HG03135 (cell line): ENCODE measurements at regions not wholly inside any gene's neighbourhood (a gene's known extent, or its start where the extent isn't known, plus 50 kb on each side); places are given as distances from the start of the nearest gene placed in this dataset.
A peak's percentile ranks its signal among the peaks of the same experiment; 100 is the strongest.

ENCODE experiments used
- ATAC-seq: cut with Tn5 transposase; IDR thresholded peaks from one replicate; pipeline ENCODE4 v1.9.1; 2021; ENCODE audit warnings: mild to moderate bottlenecking, moderate library complexity; ENCODE audit not compliant: unreplicated experiment

DNA sequence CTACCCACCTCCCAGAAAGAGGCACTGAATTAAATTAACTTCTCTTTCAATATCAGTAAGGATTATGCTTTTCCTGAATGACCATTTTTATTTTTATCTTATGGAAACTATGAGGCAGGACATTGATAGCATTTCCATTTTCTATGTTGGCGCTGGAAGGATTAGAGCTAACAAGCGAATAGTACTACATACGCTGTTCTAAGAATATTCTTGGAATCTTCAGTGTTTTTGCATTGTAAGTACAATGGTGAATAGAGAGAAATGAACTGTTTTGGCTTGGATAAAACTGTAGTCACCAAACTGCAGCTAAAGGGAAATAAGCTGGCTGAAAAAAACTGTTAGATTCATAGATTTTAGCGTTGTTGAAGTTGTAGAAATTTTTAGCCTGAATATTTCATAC lies 779.0 kb upstream of the ADGRL4 start:
- ATAC-seq, result no peak

DNA sequence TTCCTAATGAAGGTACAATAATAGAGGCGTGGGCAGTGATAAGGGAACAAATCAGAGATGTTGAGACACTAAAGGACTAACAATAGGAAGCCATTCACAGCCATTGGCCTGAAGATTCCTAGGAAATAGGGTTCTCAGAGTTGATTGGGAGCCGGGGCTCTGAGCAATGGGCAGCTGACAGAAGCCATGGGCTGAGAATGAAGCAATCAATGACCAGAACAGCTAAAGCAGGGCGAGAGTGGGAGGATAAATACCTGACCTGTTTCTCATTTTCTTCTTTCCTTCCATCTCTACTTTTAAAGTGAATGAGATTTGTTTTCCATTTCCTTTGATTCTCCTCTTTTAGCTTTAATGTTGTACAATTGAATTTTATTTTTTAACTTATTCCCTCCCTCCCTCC lies 774.7 kb upstream of the ADGRL4 start:
- ATAC-seq, result no peak

DNA sequence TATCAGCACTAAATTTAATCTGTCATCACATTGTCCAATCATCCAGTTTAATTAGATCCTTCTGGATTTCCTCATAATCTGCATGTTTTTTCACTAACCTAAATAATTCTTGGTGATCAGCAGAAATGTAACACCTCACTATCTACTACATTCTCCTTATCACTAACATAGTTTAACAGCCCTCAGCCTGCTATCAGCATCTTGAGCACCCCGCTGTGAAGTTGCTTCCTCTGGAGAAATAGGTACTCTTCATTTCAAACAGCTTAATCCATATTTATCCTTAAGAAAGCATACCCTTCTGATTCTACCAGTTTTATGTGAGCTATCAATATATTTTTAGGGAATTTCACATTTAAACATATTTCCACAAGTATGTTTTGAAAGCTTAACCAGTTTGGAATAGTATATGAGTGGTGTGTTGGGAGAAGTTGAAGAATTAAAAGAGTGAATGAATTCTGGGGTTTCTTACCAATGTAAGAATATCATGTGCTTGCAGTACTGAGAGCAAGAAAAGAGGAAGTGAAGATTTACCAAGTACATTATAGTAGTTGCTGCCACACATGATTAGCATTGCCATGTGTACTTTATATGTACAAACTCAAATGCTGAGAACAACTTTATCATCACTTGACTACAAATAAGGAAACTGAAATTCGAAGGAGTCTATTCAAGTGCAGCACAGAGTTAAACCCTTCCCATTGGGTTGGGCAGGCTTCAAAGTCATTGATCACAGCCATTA lies 771.1 kb upstream of the ADGRL4 start:
- peak; percentile 100 for ATAC-seq

DNA sequence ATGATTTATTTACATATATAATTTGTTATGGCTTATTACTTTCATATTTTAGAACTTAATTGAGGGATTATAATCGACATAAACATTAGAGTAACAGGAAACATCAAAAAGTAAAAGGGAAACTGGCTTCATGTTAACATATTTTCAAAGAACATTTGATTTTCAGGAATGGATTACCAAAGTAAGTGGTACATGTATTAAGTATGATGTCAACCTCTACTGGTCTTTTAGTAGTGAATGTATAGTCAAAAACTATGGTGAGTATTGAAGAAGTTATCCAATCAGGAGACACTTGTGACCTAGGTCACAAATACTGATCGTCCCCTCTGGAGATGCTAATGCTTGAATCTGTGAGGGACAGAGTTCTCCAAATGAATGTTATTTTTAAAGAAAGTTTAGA lies 768.9 kb upstream of the ADGRL4 start:
- ATAC-seq, result no peak

DNA sequence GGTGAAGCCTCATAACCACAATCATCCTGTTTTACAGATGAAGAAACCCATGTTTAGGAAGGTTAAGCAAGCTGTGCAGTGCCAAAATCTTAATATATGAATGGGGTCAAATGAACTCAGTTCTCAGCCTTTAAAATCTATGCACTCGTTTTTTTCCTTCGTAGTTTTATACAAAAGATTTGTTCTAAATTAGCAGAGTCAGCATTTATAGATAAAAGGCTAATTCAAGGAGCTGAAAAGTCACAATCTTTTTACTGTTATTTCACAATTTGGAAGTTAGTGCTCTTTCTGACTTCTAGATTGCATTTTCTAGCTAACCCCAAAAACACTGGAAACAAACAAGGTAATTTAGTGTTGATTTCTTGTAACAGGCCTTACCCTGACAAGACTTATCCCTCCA lies 766.9 kb upstream of the ADGRL4 start:
- no peak for ATAC-seq

DNA sequence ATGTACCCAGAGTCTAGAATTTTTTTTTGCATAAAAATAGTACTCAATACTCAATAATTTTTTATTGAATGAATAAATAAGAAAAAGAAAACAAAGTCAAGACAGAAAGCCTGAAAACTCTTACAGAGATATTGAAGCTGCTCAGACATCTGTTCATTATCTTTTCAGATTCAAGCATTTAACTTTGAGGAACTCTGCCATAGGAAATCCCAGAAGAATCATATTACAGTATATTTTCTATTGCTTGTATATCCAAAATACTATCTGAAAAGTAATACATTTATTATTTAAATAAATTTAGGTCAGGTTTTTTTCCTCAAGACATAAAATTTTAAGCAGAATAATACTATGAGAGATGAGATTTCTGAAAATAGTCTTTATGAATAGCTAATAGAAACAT lies 755.9 kb upstream of the ADGRL4 start:
- ATAC-seq, result no peak

DNA sequence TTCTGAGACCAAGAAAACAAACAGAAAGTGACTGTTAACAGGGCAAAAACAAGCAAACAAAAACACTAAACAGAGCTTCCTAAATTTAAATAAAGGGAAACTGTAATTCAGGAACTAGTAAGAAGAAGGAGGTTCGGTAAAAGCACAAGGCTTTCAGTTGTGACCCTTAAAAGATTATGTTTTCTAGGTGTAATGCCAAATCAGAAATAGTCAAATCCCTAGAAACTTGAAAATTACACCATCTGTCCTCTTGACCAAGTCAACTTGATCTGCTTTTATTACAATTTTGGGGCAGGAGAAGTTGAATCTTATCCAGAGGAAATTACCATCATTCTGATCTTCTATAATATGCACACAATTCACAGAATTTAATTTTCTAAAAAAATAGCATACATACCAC lies 754.0 kb upstream of the ADGRL4 start:
- no peak for ATAC-seq

DNA sequence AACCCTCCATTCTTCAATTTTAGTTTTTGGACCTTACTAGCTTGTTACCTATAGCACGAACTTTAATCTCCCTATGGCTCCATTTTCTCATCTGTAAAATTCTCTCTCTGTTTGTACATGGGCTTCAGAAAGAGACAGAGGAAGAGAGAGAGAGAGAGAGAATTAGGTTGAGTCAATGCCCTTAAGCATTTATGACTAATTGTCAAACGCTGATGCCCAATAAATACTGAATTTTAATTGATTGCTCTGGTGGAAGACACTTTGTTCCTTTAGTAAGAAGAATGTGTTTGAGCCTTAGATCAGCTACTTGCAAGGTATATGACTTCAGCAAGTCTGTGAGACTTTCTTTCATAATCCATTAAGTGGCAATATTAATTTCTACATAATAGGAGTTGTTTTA lies 743.1 kb upstream of the ADGRL4 start:
- no peak for ATAC-seq

DNA sequence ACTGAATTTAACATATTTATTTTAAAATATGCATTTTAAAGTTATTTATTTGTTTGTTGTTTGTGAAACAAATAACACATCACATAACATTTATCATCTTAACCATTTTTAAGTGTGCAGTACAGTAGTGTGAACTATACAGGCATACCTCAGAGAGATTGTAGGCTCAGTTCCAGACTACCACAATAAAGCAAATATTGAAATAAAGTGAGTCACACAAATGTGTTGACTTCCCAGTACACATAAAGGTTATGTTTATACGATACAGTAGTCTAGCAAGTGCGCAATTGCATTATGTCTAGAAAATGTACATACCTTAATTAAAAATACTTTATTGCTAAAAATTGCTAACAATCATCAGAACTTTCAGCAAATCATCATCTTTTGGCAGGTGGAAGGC lies 739.4 kb upstream of the ADGRL4 start:
- no peak for ATAC-seq

DNA sequence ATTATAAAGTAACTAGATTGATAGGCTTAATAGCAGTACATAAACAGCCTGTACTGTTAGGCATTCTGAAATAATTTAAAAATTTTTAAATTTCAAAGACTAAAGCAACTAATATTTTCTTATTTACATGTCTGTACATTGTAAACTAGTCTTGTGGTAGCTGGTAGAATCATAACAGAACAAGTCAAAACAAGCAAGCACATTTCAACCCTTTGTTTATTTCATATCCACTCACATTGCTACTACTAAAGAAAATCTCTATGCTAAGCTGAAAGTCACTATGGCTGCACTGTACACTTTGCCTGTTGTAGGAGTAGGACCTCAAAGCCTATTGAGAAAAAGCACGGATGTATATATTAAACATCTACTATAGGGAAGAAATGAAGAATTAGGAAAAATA lies 738.2 kb upstream of the ADGRL4 start:
- ATAC-seq, result no peak

DNA sequence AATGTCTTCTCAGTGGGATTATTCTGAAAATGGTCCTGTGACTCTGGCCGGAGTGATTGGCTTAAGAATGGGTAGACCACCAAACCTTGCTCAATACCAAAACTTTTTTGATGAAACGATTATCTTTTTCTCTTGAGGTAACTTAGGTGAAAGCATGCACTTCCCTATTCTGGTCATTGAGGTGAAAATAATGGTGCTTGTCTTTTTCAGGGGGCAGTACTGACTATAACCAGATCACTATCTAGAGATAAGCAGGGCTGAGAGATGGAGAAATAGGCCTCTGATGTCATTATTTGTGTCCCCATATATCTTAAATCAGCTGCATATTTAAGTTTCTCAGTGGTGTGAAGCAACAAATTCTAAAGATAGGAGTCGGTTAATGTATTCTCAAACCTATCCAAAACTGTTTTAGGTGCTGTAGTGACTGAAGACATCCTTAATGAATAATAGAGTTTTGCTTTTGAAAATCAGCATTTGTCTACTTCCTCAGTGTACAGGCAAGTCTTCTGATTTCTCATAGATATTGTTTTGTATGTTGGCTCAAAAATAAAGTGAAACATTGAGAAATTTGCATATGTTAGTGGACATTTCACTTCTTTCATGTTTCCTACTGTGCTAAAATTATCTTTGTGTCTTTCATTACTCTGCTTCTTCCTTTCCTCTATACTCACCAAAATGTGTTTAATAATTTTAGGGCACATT lies 735.3 kb upstream of the ADGRL4 start:
- peak; percentile 89 for ATAC-seq

DNA sequence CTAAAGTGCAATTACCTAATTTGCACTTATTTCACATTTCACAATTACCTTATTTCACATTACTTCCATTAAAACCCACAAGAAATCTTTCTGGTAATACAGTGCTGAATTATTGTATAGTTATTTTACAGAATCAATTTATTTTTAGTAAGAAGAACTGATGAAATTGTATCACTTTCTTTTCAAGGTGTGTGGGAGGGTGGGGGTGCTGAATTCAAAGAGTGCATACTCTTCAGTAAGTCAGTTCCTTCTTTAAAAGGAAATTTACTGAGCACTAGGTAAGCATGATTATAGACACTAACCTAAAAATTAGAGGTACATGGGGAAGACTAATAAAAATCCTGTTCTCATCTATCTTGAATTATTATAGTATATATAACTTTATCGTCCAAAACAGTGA lies 731.6 kb upstream of the ADGRL4 start:
- no peak for ATAC-seq

DNA sequence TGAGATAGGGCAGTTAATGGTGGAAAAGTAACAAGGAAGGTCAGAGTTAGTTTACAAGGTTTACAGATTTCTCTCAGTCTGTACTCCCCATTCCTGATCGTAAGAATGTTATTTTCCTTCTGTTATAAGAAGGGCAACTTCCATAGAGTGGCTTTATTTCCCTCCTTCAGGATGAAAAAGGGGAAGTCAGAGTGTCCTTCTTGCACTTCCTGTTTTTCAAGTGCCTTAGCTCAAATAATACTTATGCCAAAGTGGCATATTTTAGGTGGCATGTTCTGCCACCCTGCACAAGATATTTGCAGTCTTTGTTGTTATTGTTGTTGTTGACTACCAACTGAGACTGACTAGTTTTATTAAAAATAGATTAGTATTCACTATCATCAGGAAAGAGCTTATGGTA lies 730.7 kb upstream of the ADGRL4 start:
- no peak for ATAC-seq

DNA sequence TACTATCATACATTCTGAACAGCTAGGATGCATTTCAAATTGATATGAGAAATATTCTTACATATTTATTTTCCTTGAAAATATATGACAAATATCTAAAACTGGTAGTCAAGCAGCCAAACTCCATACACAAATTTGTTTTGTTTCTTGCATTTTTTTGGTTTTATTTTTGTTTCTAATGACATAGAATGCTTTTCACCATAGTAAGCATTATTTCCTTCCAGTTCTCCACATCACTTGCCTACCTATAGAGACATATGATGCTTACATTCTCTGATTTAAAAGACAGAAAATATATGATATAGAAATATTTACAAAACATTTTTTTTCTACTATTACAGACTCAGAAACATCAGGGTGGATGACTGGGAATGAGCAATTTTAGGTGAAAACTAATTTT lies 726.4 kb upstream of the ADGRL4 start:
- ATAC-seq, result no peak

DNA sequence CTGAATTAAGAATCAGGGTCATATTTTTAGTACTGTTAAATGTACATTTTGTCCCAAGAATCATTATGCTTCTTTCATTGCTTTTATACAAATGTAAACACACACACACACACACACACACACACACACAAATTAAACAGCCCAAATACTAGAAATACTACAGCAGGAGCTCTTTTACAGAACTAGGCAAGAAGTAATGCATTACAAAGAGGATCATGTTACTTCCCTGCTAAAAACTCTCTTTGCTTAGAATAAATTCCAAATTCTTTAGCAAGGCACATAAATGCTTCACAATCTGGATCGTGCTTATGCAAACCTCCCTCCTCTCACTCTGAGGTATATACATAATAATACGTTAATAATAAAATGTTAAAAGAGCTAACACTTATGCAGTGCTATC lies 720.4 kb upstream of the ADGRL4 start:
- no peak for ATAC-seq

DNA sequence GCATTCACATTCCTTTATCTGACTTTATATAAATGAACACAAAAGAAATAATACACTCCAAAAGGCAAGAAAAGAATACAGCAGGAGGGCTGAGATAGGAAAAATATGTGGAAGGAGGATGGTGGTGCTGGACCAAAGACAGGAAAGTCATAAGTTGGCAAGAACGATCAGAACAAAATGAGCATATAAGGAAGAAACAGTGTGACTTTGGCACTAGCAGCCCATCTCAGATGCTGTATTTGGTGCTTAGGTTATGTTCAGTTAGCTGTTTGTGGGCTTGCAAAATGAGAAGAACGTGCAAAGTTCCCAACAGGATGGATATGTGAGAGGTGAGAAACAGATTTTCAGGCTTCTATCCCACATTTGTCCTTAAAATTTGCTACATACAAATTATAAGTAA lies 719.8 kb upstream of the ADGRL4 start:
- ATAC-seq, result no peak

DNA sequence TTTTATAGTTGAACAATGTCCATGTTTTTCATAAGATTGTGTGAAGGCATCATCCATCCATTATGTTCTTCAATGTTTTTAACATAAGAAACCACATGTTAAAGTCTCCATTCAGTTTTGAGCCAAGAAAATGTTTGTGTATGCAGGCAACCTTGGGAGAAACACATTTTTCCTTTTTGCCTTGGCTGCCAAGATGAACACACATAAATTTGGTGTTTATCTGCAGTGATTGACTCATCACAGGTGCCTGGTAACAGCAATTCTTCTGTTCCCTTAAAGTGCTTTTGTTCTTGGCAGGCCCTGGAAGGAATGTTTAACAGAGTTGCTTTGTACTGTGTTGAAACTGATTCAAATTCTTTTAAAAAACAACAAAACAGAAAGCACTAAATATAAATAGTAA lies 709.9 kb upstream of the ADGRL4 start:
- no peak for ATAC-seq

DNA sequence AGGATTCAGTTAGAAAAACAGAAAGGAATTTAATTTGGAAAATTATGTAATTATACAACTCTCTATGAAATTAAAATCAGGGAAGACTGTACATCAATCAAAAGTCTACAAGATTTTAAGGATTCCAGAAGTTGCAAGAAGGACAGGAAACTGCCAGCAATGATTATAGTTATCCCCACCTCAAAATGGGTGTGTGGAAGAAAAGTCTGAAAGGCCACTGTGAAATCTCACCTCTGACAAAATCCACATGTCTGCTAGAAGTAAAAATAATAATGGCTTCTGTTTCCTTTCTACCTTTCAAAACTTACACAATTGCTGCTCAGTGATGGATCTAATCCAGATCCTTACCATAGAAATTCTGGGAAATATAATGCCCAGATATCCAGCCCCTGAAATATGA lies 708.1 kb upstream of the ADGRL4 start:
- ATAC-seq, result no peak

DNA sequence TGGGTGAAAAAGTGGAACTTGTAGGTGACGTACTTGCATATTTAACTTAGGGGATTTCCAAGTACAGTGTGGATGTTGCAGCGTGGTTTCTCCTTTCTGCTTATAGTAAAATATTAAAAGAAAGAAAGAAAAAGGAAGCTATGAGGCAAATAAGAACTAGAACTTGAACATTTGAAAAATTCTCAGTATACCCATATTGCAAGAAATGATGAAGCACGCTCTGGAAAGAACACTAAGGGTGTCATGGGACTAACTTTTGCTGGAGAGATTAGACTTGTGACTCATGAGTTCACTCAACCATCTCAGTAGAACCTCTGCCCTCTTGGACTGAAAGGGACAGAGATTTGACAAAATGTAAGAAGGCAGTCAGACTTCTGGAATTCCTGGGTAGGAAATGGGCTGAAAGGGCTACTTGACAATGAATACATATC lies 704.5 kb upstream of the ADGRL4 start:
- ATAC-seq, result peak; percentile 91

DNA sequence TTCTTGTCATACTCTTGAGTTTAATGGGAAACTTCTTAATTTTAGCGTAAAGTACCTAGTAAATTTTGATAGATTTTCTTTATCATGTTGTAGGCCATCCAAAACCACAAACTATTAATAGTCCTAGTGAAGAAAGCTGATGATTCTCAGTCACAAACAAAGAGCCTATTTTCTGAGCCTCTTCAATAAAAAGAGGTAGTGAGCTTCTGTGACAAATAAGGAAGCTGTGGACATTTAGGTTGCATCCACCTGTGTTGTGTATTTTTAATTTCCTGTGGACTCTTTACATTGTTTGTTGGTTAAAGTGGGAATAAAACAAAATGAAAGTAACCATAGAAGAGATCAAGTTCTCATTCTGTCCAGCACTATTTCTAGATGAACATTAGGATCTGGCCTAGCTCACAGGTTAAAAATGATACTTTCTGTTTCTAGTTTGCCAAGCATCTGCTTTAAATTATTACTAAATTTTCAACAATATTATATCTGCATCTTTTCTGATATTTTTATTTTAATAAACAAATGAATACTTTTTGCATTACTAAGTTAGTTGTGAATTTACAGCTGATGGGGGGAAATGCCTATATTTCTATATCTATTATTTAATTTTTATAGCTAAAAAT lies 702.2 kb upstream of the ADGRL4 start:
- no peak for ATAC-seq

DNA sequence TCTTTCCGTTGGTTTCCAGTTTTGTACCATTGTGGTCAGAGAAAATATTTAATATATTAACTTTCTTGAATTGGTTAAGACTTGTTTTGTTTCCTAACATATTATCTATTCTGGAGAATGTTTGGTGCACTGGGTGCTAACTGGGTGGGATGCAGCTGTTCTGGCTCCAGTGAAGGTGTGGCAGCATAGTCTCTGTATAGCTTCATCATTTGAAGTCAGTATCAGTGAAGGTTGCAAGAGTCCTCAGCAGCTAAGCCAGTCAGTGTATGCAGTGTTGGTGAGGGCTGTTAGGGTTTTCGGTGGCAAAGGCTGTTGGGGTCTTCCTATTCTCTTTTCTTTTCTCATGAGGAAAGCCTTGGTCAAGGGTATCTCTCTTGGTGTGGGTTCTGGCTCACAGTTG lies 698.7 kb upstream of the ADGRL4 start:
- no peak for ATAC-seq

DNA sequence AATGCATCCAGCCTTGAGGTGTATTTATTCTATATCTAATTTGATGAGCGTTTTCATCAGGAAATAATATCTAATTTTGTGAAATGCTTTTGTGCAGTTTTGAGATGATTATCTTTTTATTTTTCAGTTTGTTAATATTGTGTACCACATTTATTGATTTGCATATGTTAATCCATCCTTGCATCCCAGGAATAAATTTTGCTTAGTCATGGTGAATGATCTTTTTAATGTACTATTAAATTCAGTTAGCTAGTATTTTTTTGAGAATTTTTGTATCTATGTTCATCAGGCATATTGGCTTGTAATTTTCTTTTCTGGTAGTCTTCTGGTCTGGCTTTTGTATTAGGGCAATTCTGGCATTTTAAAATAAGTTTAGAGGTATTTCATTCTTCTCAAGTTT lies 697.5 kb upstream of the ADGRL4 start:
- ATAC-seq, result no peak
